NCI-H2227 treated with DMSO at 0.1 percent for 48 hours (cell line): ENCODE measurements at regions not wholly inside any gene's neighbourhood (a gene's known extent, or its start where the extent isn't known, plus 50 kb on each side); places are given as distances from the start of the nearest gene placed in this dataset.

Experiments
- DNase-seq: peaks from one replicate; lab custom pipeline; 2025; lab: John Stamatoyannopoulos, UW

GRCh38 chr2:239534581-239535412 lies 134.0 kb upstream of the HDAC4 start:
- no peak for DNase-seq

- no peak for DNase-seq
Measured at GRCh38 chr2:239533569-239534316, 132.9 kb upstream of the HDAC4 start.

GRCh38 chr2:239532859-239533258 lies 132.0 kb upstream of the HDAC4 start:
- no peak for DNase-seq

GRCh38 chr2:239532250-239532649 lies 131.4 kb upstream of the HDAC4 start:
- DNase-seq, result no peak

- no peak for DNase-seq
Measured at GRCh38 chr2:239531456-239532241, 130.8 kb upstream of the HDAC4 start.

- DNase-seq, result no peak
Measured at GRCh38 chr2:239530749-239531316, 130.0 kb upstream of the HDAC4 start.

GRCh38 chr2:239529313-239530015 lies 128.6 kb upstream of the HDAC4 start:
- DNase-seq, result no peak

GRCh38 chr2:239528883-239529282 lies 128.1 kb upstream of the HDAC4 start:
- no peak for DNase-seq

GRCh38 chr2:239528146-239528545 lies 127.3 kb upstream of the HDAC4 start:
- DNase-seq, result no peak

GRCh38 chr2:239526666-239527415 lies 126.0 kb upstream of the HDAC4 start:
- no peak for DNase-seq

- no peak for DNase-seq
Measured at GRCh38 chr2:239526038-239526437, 125.2 kb upstream of the HDAC4 start.

- no peak for DNase-seq
Measured at GRCh38 chr2:239523954-239524330, 123.1 kb upstream of the HDAC4 start.

GRCh38 chr2:239523147-239523953 lies 122.5 kb upstream of the HDAC4 start:
- no peak for DNase-seq

GRCh38 chr2:239522740-239523119 lies 121.9 kb upstream of the HDAC4 start:
- no peak for DNase-seq

GRCh38 chr2:239522002-239522739 lies 121.4 kb upstream of the HDAC4 start:
- no peak for DNase-seq

- no peak for DNase-seq
Measured at GRCh38 chr2:239521518-239521815, 120.6 kb upstream of the HDAC4 start.

GRCh38 chr2:239520811-239521517 lies 120.1 kb upstream of the HDAC4 start:
- no peak for DNase-seq

- no peak for DNase-seq
Measured at GRCh38 chr2:239519921-239520585, 119.2 kb upstream of the HDAC4 start.
